ENCODE measurements at regions not wholly inside any gene's neighbourhood (a gene's known extent, or its start where the extent isn't known, plus 50 kb on each side); places are given as distances from the start of the nearest gene placed in this dataset.

GRCh38 chr1:30417001-30417700 is 306.2 kb downstream of the MATN1 start:
- no peak for DNase-seq

GRCh38 chr1:30416221-30416820 is 307.1 kb downstream of the MATN1 start:
- no peak for DNase-seq

GRCh38 chr1:30415171-30415940 is 308.0 kb downstream of the MATN1 start:
- DNase-seq: no peak

- DNase-seq: no peak
These were observed 308.6 kb downstream of the MATN1 start for GRCh38 chr1:30414851-30415165.

GRCh38 chr1:30414086-30414850 is 309.1 kb downstream of the MATN1 start:
- DNase-seq: no peak

- DNase-seq: no peak
These were observed 309.8 kb downstream of the MATN1 start for GRCh38 chr1:30413606-30414005.

GRCh38 chr1:30413111-30413440 is 310.3 kb downstream of the MATN1 start:
- no peak for DNase-seq

- no peak for DNase-seq
These were observed 310.9 kb downstream of the MATN1 start for GRCh38 chr1:30412241-30413110.

- no peak for DNase-seq
These were observed 312.2 kb downstream of the MATN1 start for GRCh38 chr1:30411206-30411605.

- DNase-seq: no peak
These were observed 313.1 kb downstream of the MATN1 start for GRCh38 chr1:30410153-30410851.

- DNase-seq: no peak
These were observed 313.8 kb downstream of the MATN1 start for GRCh38 chr1:30409476-30410152.

- no peak for DNase-seq
These were observed 315.4 kb downstream of the MATN1 start for GRCh38 chr1:30407865-30408580.

- DNase-seq: no peak
These were observed 316.2 kb downstream of the MATN1 start for GRCh38 chr1:30406996-30407864.

GRCh38 chr1:30405631-30406212 is 317.7 kb downstream of the MATN1 start:
- DNase-seq: no peak

- no peak for DNase-seq
These were observed 318.3 kb downstream of the MATN1 start for GRCh38 chr1:30405081-30405480.

GRCh38 chr1:30404341-30404740 is 319.0 kb downstream of the MATN1 start:
- DNase-seq: no peak

GRCh38 chr1:30403726-30404125 is 319.7 kb downstream of the MATN1 start:
- no peak for DNase-seq

GRCh38 chr1:30403061-30403645 is 320.2 kb downstream of the MATN1 start:
- DNase-seq: no peak

GRCh38 chr1:30402031-30402430 is 321.4 kb downstream of the MATN1 start:
- no peak for DNase-seq
